A549 (cell line): ENCODE measurements at regions not wholly inside any gene's neighbourhood (a gene's known extent, or its start where the extent isn't known, plus 50 kb on each side); places are given as distances from the start of the nearest gene placed in this dataset.

Experiments
- HDAC2 ChIP-seq: fragments of 200-600 bp; sonication (generic); IDR thresholded peaks from 2 replicates; pipeline ENCODE4 v1.6.1; 2016
- POLR2AphosphoS2 ChIP-seq: conservative IDR thresholded peaks from 2 replicates; pipeline ENCODE4 v1.6.1; 2012; ENCODE audit warnings: low read length, improper control_type of control experiment, inconsistent platforms

DNA sequence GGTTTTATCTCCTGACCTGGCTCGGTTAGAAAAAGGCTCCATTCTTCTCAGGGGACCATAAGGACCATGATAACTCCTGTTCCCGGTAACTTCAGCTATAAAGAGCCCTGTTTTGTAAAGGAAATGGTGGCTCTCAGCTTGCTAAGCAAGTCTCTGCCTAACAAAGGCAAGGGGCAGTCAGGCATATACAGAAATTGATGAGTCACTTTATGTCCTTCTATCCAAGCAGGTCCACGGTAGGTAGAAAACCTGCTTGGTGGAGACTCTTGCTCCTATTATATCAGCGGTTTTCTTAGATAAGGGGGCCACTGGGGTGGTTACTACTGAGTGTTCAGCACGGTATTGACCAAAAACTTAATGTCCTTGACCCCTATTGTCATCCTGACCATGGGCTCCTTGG, 203.0 kb upstream of the KLF8 start:
- TF ChIP-seq POLR2AphosphoS2 (no peak), HDAC2 (no peak)
